Endothelial cell of umbilical vein (primary cell): ENCODE measurements at regions not wholly inside any gene's neighbourhood (a gene's known extent, or its start where the extent isn't known, plus 50 kb on each side); places are given as distances from the start of the nearest gene placed in this dataset.

ENCODE experiments used
- BruUV-seq: library from RNA; stranded (reverse); fragments of 400-500 nt; replicated peaks from 2 replicates; lab custom pipeline; 2021; lab: Mats Ljungman, UMichigan
- CTCF ChIA-PET: fragments of 300-600, 350-600 bp; sonication (Branson Sonifier 250); formaldehyde crosslinking; loops from one replicate; lab custom pipeline; 2021; ENCODE audit warnings: antibody characterized with exemption, inconsistent platforms; lab: Charles Lee
- POLR2A ChIA-PET: fragments of 300-600, 350-600 bp; sonication (Branson Sonifier 250); formaldehyde crosslinking; loops from one replicate; lab custom pipeline; 2021; ENCODE audit warnings: antibody characterized with exemption, inconsistent platforms; lab: Charles Lee
- DNase-seq: peaks from one replicate; pipeline ENCODE4 v3.0.0-alpha.2; 2011; ENCODE audit warnings: low read depth, low spot score
- FAIRE-seq: peaks from 2 replicates; lab custom pipeline; 2011; peaks lifted over from hg19 to GRCh38; lab: Jason Lieb, UNC
- H2AFZ ChIP-seq: 2 replicates; pipeline ENCODE4 v1.6.0; 2012; ENCODE audit warnings: low read depth, low read length, control low read depth, inconsistent platforms
- H3K27ac ChIP-seq: 2 replicates; pipeline ENCODE4 v1.5.1; 2011; ENCODE audit warnings: low read depth, mild to moderate bottlenecking, control low read depth, low read length, moderate library complexity; ENCODE audit not compliant: insufficient read depth
- H3K27me3 ChIP-seq, 2 experiments: 2 replicates each; pipeline versions ENCODE4 v1.6.0 to v1.6.1; 2011; ENCODE audit warnings: low read length in 2 of 2, mixed read lengths in 1 of 2; ENCODE audit not compliant: control insufficient read depth in 2 of 2, insufficient read depth in 2 of 2
- H3K36me3 ChIP-seq, 2 experiments: 2 replicates in 1 of 2; 3 replicates in 1 of 2; pipeline ENCODE4 v1.5.1; 2011; ENCODE audit warnings: low read length in 2 of 2, mild to moderate bottlenecking in 1 of 2, moderate library complexity in 1 of 2; ENCODE audit not compliant: control insufficient read depth in 2 of 2, insufficient read depth in 2 of 2; ENCODE audit errors: extremely low read depth in 1 of 2
- H3K4me1 ChIP-seq: 3 replicates; pipeline ENCODE4 v1.5.1; 2011; ENCODE audit warnings: mild to moderate bottlenecking, low read length; ENCODE audit not compliant: control insufficient read depth, insufficient read depth; ENCODE audit errors: extremely low read depth
- H3K4me2 ChIP-seq: 2 replicates; pipeline ENCODE4 v1.6.1; 2011; ENCODE audit warnings: low read length, control low read depth, mixed read lengths; ENCODE audit not compliant: insufficient read depth
- H3K4me3 ChIP-seq, 3 experiments: fragments of 200-600 bp in 1 of 3; sonication (generic), shearing (Covaris generic) in 1 of 3; replicated peaks in 1 of 3; 2 replicates each; pipeline ENCODE4 v1.5.1; 2011 to 2016; ENCODE audit warnings: control low read depth in 3 of 3, low read length in 3 of 3, mild to moderate bottlenecking in 2 of 3, inconsistent platforms in 1 of 3, low read depth in 1 of 3, moderate library complexity in 1 of 3; ENCODE audit not compliant: insufficient read depth in 1 of 3
- H3K79me2 ChIP-seq: 2 replicates; pipeline ENCODE4 v1.6.0; 2012; ENCODE audit warnings: low read length, inconsistent platforms; ENCODE audit not compliant: control insufficient read depth, insufficient read depth
- H3K9ac ChIP-seq: replicated peaks from 2 replicates; pipeline ENCODE3; 2011; ENCODE audit warnings: low read length, control low read depth; ENCODE audit not compliant: insufficient read depth; ENCODE audit errors: extremely low read depth
- H3K9me1 ChIP-seq: replicated peaks from 3 replicates; pipeline ENCODE4 v1.6.0; 2011; ENCODE audit warnings: mild to moderate bottlenecking, low read length; ENCODE audit not compliant: control insufficient read depth, insufficient read depth; ENCODE audit errors: extremely low read depth
- H3K9me3 ChIP-seq: replicated peaks from 2 replicates; pipeline ENCODE4 v1.5.1; 2012; ENCODE audit warnings: low read length, inconsistent platforms; ENCODE audit not compliant: control insufficient read depth, insufficient read depth
- H4K20me1 ChIP-seq: replicated peaks from 2 replicates; pipeline ENCODE3; 2011; ENCODE audit warnings: mild to moderate bottlenecking, low read length; ENCODE audit not compliant: control insufficient read depth, insufficient read depth; ENCODE audit errors: extremely low read depth
- EZH2 ChIP-seq: IDR thresholded peaks from 2 replicates; pipeline ENCODE4 v1.6.1; 2012; ENCODE audit warnings: borderline replicate concordance, low read depth, mild to moderate bottlenecking, moderate library complexity, low read length, inconsistent platforms; ENCODE audit not compliant: severe bottlenecking
- FOS ChIP-seq: IDR thresholded peaks from 2 replicates; pipeline ENCODE4 v1.6.1; 2011; ENCODE audit warnings: mild to moderate bottlenecking, low read length, moderate library complexity, borderline replicate concordance; ENCODE audit not compliant: insufficient read depth
- GATA2 ChIP-seq: IDR thresholded peaks from 2 replicates; pipeline ENCODE4 v1.7.0; 2011; ENCODE audit warnings: low read depth, mild to moderate bottlenecking, moderate library complexity, mixed read lengths, low read length; ENCODE audit not compliant: insufficient read length, insufficient read depth
- JUN ChIP-seq: IDR thresholded peaks from 2 replicates; pipeline ENCODE4 v1.6.1; 2011; ENCODE audit warnings: borderline replicate concordance, low read depth; ENCODE audit not compliant: insufficient read length, insufficient read depth
- MAX ChIP-seq: IDR thresholded peaks from 2 replicates; pipeline ENCODE4 v1.6.1; 2011; ENCODE audit not compliant: insufficient read depth, insufficient read length
- MYC ChIP-seq: IDR thresholded peaks from one replicate; pipeline ENCODE4 v1.6.1; 2011; ENCODE audit warnings: mild to moderate bottlenecking, low read depth, low read length
- POLR2A ChIP-seq: IDR thresholded peaks from 2 replicates; pipeline ENCODE4 v1.6.1; 2012; ENCODE audit warnings: low read depth, mild to moderate bottlenecking, control low read depth, low read length
- POLR2AphosphoS5 ChIP-seq: IDR thresholded peaks from 2 replicates; pipeline ENCODE4 v1.6.1; 2012; ENCODE audit warnings: low read depth, mild to moderate bottlenecking, control low read depth, low read length, moderate library complexity; ENCODE audit not compliant: insufficient read depth
- dilution Hi-C: fragments of 300-500 bp; cut with MboI; formaldehyde crosslinking; loops from one replicate; pipeline ENCODE4 v1.15.0; 2019; ENCODE audit warnings: low sequenced_read_pairs; ENCODE audit not compliant: extremely low pct_ligation_motif_present
- intact Hi-C: fragments of 100-400 bp; cut with micrococcal nuclease; formaldehyde crosslinking; loops from one replicate; pipeline ENCODE4 v1.10.0; 2022
- TF ChIP-seq, protein P1 (sequence below), 2 donors: IDR thresholded peaks; 1 replicate in 1 of 2; 2 replicates in 1 of 2; pipeline ENCODE4 v1.5.1; 2011; ENCODE audit warnings: low read length in 2 of 2, mild to moderate bottlenecking in 2 of 2, moderate library complexity in 2 of 2, control low read depth in 1 of 2, inconsistent platforms in 1 of 2, low read depth in 1 of 2; ENCODE audit not compliant: insufficient read depth in 1 of 2; ENCODE audit errors: extremely low read depth in 1 of 2

DNA sequence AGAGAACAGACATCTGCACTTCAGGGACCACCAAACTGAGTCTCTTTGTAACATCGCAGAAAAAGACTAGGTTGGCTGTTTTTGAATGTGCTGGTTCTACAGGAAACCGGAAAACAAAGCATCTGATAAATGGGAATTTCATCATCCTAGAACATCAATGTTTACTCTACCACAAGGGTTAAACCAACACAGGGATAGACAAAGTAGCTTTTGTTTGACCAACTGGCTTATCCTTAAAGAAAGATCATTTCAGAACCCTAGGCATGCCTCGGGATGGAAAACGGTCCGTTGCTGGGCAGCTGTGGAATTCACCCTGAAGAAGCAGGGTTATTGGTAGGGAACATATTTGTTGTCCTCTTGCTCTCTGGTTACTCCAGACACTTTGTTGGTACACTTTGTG lies 2355.5 kb upstream of the AGA start:
- Histone ChIP-seq H3K27me3 (no peaks in the 10 kb centered on the region), H3K4me1 (no peaks in the 10 kb centered on the region), H3K9me1 (no peaks in the 10 kb centered on the region), H3K36me3 (no peaks in the 10 kb centered on the region), H3K9ac (no peak overlapping the region), H3K4me3 (no peak overlapping the region), H3K79me2 (no peaks in the 10 kb centered on the region), H3K27ac (no peak overlapping the region), H2AFZ (no peak overlapping the region), H3K9me3 (peaks cover 3% of the 10 kb centered on the region), H3K4me2 (no peak overlapping the region), H4K20me1 (no peaks in the 10 kb centered on the region)
- intact Hi-C loops (no loop called here), dilution Hi-C loops (no loop called here)
- DNase-seq (no peak), FAIRE-seq (no peak)
- TF ChIP-seq MAX, result no peak
- TF ChIP-seq, protein P1, sequence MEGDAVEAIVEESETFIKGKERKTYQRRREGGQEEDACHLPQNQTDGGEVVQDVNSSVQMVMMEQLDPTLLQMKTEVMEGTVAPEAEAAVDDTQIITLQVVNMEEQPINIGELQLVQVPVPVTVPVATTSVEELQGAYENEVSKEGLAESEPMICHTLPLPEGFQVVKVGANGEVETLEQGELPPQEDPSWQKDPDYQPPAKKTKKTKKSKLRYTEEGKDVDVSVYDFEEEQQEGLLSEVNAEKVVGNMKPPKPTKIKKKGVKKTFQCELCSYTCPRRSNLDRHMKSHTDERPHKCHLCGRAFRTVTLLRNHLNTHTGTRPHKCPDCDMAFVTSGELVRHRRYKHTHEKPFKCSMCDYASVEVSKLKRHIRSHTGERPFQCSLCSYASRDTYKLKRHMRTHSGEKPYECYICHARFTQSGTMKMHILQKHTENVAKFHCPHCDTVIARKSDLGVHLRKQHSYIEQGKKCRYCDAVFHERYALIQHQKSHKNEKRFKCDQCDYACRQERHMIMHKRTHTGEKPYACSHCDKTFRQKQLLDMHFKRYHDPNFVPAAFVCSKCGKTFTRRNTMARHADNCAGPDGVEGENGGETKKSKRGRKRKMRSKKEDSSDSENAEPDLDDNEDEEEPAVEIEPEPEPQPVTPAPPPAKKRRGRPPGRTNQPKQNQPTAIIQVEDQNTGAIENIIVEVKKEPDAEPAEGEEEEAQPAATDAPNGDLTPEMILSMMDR (IDR thresholded peaks at IDR 0.05; ENCODE audit: extremely low read depth in 1 of 2, insufficient read depth in 1 of 2, low read depth in 1 of 2, low read length in 2 of 2), result no peak
- no peak for TF ChIP-seq JUN
- TF ChIP-seq POLR2AphosphoS5, result no peak
- TF ChIP-seq MYC, result no peak
- TF ChIP-seq POLR2A, result no peak
- TF ChIP-seq EZH2, result no peak
- TF ChIP-seq GATA2, result no peak
- no peak for TF ChIP-seq FOS
- BruUV-seq, result no TSS peak
- ChIA-PET POLR2A (no interaction called here), CTCF (no interaction called here)
